Stimulated activated CD8-positive, alpha-beta memory T cell treated with anti-CD3 and anti-CD28 coated beads, Interleukin-4, amount 100 ng/mL, for 24 hours (primary cell): ENCODE measurements at regions not wholly inside any gene's neighbourhood (a gene's known extent, or its start where the extent isn't known, plus 50 kb on each side); places are given as distances from the start of the nearest gene placed in this dataset.

ENCODE experiments used
- DNase-seq: peaks from one replicate; pipeline ENCODE4 v3.0.0-alpha.2; 2020; ENCODE audit warnings: low read depth

DNA sequence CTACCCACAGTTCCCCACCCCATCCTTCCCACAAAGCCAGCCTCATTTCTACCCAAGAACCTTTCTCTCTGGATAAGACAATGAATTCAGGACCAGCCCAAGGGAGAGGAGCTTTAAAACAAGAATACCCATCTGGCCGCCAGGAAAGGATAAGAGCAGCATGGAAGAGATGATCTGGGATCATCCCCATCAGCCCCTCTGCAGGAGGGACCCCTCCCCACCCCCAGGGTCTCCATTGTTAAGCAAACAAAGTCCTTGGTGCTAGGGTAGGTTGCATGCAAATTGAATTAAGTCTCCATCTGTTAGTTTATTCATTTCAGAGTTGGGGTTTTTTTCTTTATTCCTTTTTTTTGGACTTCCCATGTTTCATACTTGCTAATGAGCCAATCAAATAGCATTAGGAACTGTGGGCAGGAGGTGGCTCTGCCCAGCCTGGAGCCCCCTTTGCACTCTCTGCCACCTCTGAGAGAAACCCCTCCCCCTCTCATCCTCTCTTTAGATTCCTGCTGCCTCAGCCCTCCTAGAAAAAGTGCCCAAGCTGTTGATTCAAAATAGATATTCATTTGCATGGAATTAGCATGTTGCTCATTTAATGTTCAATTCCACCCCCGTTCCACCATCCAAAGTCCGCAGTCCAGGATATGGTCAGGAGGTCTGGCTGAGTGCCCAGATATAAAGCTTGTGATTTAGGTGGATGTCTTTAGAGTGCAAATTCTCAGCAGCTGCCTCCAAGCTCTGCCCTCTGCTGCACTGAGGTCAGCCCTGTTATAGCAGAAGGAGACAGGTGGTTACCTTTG, 138.5 kb upstream of the NCAM1 start:
- DNase-seq, result no peak

DNA sequence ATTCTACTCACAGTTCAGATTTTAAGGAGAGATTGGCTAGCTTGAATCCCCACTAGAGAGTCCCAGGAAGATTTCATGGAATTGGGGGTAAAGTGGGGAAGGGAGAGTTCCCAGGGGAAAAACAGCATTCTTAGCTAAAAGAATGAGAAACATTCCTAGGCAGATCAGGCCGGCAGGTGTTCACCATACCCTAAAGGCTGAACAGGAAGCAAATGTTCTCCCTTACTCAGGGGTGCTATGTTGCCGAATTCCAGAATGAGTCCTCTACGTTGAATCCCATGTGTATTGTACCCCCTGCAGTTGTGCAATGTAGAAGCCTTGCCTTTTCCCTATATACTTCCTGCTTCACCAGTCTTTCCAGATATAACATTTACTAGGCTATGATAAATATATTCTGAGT, 135.2 kb upstream of the NCAM1 start:
- DNase-seq, result no peak

DNA sequence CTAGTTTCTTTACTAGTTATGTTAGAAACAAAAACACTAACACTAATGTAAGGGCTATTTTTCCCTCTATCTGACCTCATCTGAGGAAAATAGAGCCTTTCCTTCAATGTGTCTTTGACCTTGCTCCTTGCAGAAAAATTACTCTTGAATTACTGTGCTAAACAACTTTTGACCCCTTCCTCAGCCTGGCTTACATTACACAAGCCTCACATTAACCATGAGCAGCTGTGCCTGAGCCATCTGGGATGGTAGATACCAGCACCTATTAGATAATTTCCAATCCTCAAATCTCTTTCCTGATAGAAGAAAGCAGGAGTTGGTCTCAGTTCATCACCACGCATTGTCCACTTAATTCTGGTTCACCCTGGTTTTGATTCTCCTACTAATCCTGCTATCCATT, 134.4 kb upstream of the NCAM1 start:
- DNase-seq, result no peak

DNA sequence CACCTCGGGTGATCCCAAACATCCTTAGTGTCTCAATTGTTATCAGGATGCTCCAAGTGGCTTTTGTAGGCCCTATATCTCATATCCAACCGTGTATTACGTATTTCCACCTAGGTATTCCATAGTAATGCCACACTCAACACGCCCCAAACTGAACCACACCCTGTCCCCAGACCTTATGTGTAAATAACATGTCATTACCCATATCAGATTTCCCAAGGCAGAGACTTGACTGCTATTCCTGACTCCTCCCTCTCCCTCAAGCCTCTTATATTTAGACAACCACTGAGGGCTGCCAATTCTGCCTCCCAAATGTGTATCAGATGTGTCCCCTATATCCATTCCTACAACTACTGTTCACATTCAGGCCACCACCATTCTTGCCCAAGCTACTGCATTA, 132.8 kb upstream of the NCAM1 start:
- DNase-seq, result no peak

DNA sequence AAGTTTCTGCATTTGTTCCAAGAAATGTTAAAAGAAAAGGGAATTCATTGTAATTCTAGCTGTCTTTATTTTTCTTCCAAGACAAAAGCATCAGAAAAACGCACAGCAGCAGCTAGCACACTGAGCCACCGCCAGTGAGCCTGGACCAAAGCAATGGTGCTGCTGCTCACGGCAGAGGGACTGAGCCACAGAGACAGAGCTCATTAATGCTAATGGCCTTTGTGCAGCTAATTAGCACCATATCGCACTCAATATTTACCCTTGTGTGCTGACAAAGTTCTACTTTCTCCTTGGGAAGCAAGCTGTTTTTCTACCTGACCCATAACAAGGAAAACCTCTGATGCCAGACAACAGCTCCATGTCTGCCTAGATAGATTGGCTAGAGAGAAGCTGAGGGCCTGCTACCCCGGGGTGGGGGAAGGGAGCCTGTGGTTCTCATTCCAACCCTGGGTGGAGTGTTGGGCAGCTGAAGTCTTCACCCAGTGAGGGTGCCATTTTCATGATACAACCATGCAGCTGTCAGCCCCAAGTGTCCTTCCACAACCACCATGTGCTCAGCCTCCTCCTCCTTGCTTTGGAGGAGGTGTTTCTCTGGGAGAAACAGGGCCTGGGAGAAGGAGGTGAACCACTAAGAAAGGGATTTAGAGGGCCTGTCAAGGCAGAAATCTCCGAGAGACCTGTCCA, 131.1 kb upstream of the NCAM1 start:
- DNase-seq, result no peak

DNA sequence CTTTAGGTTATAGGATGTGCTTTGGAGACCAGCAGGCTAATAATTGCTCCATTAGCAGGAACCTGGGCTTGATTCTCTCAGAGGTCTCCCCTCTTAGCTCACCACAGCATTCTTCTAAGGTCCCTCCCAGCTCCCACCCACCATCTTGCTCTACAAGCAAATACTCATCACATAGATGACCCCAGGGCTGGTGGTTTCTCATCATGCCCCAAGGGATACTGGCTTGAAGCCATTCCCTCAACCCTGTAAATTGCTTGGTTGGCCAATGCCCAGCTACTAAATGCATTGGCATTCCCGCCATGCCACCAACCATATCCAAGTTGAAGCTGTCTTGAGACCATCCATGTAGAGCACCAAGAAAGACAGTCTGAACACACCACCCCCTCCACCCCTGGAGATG, 130.2 kb upstream of the NCAM1 start:
- DNase-seq, result no peak

DNA sequence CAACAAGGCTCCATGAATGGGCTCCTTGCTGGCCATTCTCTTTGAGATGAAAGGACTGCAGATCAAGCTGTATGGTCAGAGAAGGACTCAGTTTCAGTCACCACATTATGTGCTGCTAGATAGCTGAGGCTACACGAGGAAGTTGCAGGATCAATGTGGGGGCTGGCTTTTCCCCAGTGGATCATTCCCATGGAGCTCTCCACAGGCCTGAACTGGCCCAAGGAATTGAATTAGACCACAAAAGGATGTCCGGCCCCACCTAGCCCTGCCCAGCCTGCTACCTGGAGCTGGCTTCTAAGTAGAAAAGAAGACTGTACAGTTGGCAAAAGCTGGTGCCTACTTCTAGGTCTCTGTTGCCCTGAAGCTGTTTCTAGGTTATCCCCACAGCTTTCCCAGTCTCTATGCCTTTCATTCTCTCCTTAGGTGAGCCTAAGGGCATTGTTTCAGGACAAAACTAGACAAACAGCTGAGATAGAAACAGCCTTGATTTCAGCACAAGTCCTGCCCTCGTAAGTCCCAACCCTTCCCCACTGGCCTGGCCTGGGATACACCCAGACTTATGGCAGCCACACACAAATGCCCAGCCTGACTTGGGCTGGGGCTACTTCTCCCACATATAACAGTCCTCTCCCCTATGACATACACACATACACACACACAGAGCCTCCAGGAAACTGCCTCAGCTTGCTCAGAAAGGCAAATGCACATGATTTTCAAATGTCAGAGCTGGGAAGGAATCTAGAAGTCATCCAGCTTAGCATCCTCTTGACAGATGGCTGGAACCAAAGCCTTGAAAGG, 129.1 kb upstream of the NCAM1 start:
- DNase-seq, result no peak

DNA sequence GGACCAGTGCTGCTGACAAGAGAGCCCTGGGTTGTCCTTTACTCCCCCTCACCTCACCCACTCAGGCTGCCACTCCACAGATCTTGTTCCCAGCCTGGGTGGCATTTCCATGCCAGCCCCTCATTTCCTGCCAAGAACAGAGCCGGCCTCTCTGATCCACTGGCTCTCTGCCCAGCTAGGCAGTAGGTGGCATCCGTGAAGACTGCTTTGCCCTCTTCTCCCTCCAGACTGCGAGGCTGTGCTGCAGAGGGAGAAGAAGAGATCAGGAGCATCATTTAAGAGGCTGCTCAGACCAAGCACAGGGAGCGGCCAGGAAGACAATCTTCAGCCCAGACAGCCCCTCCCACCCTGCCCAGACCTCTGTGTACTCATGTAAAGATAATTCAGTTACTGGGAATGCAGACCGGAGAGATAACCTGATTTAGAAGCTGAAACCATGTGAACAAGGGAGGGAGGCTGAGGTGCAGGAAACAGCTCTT, 126.9 kb upstream of the NCAM1 start:
- no peak for DNase-seq

DNA sequence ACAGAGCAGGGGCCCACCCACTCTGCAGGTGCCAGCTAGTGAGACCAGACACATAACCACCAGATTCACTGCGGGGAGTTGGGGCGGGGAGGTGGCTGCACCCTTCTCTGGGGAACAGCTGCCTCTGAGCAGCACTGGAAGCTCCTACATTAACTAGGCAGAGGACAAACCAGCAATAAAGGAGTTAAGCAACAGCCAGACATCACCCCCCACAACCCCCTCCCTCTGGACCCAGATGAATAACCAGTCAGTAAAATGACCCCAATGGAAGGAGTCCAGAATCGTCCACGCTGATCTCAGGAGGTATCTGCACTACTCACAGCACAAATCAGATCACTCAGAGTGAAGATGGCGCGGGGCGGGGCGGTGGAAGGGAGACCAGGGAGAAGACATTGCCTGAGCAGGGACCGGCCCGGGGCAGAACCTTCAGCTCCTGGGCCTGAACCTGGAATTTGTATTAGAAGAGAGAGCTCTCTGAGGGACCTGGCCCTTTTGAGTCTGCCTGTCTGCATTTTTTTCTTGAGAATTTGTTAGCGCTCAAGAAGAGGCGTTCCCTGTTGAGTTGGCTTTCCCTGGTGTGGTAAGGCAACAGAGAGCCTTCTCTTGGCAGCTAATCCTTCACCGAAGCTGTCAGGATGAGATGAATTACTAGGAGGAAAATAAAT, 125.5 kb upstream of the NCAM1 start:
- DNase-seq, result no peak

DNA sequence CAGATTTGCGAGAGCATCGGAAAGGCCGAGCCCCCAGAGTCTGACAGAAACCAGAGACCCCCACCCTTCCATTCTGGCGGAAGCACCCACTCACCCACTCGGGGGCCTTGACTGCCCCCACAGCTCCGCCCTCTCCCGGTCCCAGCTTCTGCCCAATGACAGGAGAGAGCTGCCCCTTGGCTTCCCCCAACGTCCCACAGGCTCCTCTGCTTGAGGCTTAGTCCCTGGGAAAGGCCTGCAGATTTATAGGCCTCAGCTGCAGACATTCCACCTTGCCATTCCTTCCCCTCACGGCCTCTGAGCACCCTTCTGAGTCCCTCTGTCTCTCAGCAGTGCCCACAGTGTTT, 125.0 kb upstream of the NCAM1 start:
- DNase-seq, result no peak

DNA sequence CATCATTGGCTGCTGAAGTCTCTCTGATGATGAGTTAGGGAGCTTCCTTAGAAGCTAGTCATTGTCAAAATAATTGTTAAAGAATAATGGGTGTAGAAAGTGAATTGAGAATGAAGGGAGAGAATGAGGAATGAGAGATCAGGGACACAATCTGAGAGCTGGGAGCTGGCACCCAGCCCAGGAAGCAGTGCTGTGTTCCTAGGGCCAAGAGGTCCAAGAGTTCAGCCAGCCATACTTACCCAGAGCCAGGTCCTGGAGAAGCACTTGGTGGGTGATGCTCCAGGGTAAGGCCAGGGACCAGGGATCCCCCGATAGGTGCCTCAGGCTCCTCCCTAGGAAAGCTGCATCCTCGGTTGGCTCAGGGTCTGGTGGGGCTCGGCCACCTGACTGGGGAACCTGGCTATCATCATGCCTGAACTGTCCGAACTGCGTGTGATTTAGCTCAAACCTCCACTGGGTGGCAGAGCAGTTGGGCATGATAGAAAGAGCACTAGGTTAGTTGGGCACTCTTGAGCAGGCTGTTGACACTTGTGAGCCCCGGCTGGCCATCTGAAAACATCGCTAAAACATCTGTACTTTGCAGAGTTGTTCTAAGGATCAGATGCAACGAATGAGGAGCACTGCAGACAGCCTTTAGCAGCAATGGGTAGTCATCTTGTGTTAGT, 123.9 kb upstream of the NCAM1 start:
- no peak for DNase-seq

DNA sequence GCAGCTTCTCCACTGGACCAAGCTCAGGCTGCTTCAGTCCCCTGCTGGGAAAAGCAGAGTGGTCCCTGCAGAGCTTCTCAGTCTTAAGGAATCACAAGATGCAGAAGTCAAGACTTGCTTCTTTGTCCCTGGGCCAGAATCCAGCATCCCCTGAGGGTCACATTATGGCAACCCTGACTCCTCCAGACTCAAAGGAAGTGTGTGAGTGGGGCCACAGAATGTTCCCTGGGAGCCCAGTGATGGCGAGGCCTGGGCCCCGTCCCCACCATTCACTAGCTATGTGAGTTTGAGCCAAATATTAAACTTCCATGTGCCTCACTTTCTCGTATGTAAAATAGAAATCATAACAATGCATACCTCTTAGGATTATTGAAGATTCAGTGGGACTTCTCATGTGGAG, 122.2 kb upstream of the NCAM1 start:
- DNase-seq, result no peak

DNA sequence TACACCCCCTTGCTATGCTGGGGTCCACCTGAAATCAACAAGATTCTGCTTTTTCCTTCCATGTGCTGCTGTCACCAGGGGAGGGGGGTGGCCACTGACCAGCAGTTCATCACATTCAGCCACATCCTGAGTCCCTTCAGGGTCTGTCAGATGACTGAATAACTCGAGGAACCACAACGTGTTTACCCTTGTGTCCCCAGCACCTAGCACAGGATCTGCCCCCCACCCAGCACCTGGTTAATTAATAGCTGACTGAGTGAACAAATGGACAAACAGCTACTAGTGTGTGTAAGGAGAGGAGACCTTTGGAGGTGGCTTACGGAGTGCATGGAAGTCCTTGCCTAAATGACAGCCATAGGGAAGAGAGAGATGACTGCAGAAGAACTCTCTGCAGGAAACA, 119.5 kb upstream of the NCAM1 start:
- DNase-seq, result no peak

DNA sequence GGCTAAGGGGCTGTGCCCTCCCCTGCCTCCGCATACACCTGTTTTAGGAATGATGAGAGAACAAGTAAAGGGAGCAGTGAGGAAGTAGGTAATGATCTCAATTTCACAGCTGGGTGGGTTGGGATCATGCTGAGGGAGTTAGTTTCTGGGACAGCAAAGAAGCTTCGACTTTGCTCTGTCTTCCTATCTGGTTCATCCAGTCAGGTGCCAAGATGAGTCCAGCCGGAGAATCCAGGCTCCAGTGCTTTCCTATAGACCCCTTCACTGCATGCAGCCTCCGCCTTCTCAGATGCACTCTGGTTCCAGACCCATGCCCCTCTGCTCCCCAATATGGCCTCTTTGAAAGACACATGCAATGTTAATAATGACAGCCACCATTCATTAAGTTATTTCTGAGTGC, 119.1 kb upstream of the NCAM1 start:
- no peak for DNase-seq

DNA sequence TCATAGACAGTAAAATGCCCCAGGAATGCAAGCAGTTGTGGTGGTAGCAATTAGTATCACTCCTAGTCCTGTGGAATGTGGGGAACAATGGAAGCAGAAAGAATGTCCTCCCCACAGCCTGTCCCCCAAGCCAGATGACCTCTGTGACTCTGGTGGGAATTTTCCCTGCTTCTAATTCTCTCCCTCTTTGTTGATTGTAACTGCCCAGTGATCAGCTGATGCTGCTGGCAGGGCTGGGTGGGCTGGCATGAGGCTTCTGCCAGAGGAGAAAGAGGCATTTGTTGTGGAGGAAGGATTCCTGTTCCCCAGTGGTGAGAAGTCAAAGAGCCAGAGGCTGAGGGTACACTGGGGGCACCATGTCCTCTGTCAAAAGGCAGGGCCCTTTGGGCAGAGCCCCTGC, 116.7 kb upstream of the NCAM1 start:
- DNase-seq, result no peak

DNA sequence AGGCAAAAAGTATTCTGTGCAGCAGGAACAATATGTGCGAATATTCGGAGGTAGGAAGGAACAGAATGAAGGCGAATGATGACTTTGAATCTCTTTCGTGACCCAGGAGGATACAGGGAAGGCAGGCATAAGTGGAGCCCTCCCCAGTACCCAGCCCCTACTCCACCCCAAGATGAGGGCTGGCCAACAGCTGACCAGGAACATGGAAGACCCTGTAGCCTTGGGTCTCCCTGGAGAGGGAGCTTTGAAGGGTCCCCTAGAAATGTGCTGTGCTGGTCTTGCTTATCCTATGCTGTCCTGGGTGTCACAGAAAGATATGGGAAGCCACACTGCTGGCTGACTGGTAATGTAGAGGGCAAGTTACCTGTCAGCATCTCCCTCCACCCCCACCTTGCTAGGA, 113.7 kb upstream of the NCAM1 start:
- DNase-seq, result no peak

DNA sequence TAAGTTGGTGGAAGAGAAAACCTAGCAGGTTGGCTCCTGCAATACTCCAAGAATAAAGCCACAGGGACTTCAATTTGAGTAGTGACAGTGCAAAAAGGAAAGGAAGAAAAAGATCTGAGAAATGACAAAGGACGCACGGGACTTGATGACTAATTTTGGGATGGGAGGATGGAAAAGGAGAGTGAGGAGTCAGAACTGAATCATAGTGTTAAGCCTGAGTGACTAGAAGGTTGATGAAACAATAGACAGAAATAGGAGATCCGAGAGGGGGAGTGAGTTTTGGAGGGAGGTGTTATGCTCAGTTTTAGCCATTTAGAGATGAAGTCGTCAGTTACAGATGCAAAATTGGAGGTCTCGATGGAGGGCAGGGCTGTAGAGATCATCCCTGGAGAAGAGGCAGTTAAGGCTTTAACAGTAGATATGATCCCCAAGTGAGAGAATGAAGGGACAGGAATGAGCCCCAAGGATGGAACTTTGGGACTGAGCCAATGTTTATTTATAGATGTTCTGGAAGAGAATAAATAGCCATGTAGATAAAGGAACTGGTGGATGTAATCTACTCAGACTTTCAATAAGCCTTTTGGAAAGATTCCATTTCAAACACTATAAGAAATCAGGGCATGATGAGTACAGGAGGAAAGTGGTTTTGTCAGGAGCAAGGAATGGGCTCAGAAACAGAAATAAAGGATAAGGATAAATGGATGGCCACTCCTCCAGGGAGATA, 108.9 kb upstream of the NCAM1 start:
- DNase-seq, result no peak

DNA sequence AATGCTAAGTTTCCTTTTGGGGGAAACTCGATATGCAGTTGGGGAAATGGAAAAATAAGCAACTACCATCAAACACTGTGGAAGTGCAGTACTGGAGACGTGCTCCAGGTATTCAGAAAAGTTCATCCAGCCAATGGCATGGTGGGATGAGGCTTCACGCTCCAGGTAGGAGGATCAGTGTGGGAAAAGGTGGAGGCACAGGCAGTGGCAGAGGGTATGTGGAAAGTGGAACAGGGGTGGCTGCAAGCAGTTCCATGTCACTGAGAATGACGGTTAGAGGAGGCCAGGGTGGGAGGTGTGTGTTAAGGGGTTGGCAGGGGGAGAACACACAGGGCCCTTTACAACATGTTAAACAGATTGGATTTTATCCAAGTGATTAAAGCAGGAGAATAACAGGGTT, 105.1 kb upstream of the NCAM1 start:
- no peak for DNase-seq

DNA sequence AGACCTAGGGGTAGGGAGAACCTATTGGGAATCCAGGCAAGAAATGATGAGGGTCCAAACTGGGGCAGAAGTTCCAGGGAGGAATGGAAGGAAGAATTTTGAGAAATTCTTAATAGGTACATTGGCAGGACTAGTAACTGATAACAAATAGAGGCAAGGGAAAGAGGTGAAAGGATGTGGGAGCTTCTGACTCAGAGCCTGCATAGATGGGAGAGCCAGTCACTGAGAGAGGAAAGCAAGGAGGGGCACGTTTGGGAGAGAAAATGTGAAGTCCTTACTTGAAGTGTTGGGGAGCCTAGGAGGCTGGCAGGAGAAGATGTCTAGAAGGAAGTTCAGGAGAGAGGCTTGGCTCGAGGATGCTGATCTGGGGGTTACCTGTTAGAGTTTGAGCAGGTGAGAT, 104.6 kb upstream of the NCAM1 start:
- DNase-seq, result no peak

DNA sequence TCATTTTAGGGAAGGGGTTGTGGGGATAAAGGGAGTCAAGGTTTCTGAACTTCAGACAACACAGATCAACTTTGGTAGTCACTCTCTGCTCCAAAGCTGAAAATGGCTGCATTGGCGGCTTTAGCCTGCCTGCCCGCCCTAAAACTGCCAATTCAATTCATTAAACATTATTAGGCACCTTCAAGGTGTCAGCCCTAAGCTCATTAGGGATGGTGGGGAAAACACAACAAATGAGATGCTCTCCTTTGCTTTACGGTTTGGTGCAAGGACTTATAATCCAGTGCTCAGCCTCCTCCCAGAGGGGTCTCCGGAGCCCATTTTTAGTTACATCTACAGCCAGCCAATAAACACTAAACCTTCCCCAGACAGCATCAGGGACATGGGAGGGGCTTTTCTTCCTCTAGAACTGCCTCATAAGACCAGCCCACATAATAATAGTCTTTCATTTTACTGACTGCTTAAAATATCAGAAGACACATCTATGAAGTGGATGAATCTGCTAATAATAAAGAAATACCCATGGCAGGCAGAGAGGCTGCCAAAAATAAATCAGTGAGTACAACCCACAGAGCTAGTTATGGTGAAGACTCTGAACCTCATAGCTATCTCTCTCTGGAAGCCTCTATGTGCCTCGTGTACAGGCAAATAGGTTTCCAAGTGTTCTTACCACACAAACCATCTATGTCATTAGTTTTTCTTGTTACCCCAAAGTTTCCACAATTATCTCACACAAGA, 102.8 kb upstream of the NCAM1 start:
- DNase-seq, result no peak

DNA sequence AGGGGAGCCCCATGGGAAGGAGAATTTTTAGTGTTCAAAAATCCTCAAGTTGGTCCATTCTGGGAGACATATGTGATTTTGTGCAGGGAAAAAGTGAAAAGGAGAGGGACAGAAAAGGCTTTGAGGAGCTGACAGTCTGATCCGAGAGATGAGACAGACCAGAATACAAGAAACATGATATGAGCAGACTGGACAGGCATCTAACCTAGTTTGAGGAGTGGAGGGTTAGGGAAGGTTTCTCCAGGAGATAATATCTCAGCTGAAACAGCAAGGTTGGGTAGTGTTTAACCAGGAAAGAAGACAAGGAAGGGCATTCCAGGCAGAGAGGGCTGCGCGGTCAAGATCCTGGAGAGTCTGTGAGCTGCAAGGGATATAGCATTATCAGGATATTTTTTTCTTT, 101.4 kb upstream of the NCAM1 start:
- DNase-seq, result no peak
